ENCODE measurements at regions not wholly inside any gene's neighbourhood (a gene's known extent, or its start where the extent isn't known, plus 50 kb on each side); places are given as distances from the start of the nearest gene placed in this dataset.

- TF ChIP-seq CTCF (IDR thresholded peaks at IDR 0.05) (no peak), SIN3A (IDR thresholded peaks at IDR 0.05; ENCODE audit: borderline replicate concordance, insufficient read depth, low read depth, low read length) (no peak), POLR2AphosphoS5 (IDR thresholded peaks at IDR 0.05; ENCODE audit: low read depth, low read length) (no peak), REST (IDR thresholded peaks at IDR 0.05; ENCODE audit: insufficient read depth in 1 of 2, low read depth in 2 of 2, low read length in 1 of 2) (no peak)
Observed at GRCh38 chr16:85426806-85427205, 186.3 kb upstream of the GSE1 start.
